COLO829 (cell line): ENCODE measurements at regions not wholly inside any gene's neighbourhood (a gene's known extent, or its start where the extent isn't known, plus 50 kb on each side); places are given as distances from the start of the nearest gene placed in this dataset.

Experiments
- DNase-seq: peaks from one replicate; pipeline ENCODE4 v3.0.0; 2012; ENCODE audit warnings: low spot score

DNA sequence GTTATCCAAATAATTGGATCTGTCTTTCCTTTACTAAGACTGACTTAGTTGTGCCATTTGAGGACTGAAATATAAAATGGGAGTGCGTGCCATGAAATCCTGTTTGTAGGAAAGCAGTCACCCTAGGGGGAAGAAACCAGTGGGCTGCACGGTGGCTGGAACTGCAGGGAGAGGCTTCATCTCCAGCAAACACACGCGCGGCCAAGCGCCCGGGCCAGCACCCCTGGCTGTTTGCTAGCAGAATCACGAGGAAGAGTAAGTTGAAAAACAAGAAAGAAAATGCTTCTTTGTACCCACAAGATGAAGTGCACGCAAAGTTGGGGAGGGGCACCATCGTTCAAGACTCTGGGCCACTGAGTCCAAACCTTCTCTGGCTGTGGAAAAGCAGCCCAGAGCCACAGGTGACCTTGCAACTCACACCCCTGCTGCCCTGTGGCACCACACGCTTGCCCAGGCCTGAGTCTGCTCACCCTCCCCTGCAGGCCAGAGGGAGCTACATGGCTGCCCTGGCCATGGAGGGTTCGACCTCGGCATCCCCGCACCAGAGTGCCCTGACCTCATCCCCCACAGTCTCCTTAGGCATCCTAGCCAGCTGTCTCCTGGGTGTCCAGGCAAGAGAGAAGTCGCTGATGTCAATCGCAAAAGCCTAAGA lies 55.2 kb downstream of the IRX2 start:
- DNase-seq, result no peak

DNA sequence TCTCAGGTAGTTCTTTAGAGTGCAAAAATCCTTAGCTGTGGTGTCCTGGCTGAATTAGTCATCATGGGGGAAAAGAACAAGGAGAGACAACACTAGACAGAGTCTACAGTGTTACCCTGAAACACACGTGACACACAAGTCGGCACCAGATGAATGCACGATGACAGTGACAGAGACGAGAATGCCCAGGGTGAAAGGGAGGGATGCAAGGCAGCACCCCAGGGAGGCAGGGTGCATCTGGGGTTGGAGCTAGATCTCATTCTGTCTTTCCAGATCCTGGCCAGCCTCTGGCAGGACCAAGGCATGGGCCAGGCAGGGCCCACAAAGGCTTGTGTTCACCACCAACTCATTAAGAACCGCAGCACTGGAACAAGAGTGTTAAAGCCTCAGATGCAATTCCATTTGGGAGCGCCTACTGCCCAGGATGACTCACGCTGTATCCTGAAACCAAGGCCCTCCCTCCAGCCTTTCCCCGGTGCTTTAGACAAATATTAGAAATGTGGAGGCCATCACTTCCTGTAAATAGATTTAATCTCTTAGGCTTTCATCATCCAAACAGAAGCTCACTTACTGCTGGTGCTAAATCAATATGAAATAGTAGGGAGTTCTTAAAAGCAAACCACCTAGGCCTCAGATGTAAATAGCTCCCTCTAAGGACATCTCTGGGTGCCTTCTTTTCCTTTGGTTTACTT lies 56.1 kb downstream of the IRX2 start:
- DNase-seq, result no peak

DNA sequence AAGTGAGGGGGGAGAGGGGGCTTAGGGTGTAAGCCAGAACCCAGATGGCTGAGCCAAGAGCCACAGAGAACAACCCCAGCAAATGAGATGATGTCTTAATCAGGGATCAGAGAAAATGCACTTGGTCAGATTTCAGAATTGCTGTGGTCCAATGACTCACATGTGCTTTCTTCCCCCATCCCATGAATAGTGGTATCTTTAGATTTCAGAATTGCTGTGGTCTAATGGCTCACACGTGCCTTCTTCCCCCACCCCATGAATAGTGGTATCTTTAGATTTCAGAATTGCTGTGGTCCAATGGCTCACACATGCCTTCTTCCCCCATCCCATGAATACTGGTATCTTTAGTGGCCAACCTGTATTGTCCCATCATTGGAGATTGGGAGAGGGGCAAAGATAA lies 59.9 kb downstream of the IRX2 start:
- DNase-seq, result no peak

DNA sequence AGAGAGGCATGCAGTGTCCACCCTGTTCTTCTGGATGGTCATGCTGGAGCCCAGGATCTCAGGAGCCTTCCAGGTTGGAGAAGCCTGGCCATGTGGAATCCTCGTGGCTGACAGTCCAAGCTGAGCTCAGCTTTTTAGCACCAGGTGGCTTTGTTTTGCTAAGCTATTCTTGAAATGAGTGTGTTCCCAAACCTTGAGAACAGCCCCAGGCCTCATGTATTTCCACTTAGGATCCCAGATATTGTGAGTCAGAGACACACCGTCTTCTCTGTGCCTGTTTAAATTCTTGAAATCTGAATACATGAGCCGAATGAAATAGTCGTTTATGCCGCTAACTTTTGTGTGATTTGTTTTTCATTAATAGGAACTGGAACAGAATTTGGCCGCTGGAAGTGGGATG lies 61.2 kb downstream of the IRX2 start:
- no peak for DNase-seq

DNA sequence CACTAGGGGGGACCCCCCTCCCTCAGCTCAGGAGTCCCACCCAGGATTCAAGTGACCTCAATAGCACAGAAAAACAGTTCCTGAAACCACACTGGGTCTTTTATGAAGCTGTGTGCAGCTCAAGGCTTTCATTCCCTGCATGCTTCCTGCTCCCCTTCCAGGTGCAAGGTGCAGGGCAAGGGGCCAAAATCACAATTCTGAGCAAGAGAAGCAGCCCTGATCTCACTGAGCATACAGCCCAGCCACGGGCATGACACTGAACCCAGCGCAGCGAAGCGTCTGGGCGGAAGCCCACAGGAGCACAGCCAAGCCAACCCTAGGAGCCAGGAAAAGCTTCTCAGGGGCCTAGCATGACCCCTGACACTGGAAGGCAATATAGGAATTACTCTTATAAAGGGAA lies 62.9 kb downstream of the IRX2 start:
- no peak for DNase-seq

DNA sequence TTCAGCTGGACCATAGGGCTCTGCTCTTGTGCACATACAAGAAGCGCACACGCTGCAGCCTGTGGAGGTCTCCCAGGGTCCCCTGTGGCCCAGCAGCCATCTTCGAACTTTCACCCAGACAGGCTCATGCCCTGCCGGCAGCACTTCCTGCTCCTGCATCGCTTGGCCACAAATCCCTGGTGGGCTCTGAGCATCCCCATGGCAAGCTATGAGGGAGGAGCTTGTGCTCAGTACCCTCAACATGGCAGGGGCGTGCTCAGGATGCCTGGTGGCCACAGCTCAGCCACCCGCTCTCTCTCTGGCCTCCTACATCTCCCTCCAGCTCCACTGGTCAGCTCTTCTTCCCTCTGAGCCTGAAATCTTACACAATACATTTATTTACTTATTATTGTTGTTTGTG lies 63.7 kb downstream of the IRX2 start:
- DNase-seq, result no peak

DNA sequence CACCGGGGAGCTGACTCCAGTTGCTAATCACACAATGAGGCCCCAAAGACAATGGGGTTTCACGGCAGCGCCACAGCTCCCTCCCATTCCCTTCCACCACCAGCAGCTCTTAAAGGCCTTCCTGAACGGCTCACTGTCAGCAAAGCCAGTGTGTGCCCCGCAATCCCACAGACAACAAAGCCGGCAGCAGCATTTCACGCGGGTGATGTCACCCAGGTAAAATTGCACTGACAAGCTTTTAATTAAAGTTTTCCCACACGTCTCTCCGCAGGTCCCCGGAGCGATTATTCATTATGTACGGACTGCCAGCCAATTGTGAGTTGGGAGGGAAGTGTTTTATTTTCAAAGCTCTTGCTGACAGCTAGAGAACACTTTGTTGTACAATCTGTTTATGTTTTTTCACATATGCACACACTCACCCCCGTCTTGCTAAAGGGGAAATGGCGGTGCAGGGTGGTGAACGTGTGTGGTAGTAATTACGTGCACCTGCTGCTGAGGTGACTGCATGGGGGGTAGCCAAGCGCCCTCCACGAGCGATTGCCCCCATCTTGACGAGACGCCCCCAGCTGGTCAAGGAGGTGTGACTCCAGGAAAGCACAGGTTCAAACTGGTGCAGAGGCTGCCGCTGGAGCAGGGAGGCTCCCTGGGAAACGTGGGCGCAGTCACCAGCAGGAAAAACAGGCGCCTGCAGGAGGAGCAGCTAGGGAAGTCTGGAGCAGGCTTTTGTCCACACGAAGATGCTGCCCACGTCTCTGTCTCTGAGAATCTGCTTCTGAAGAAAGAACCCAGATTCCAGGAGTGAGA lies 65.0 kb downstream of the IRX2 start:
- DNase-seq, result no peak

DNA sequence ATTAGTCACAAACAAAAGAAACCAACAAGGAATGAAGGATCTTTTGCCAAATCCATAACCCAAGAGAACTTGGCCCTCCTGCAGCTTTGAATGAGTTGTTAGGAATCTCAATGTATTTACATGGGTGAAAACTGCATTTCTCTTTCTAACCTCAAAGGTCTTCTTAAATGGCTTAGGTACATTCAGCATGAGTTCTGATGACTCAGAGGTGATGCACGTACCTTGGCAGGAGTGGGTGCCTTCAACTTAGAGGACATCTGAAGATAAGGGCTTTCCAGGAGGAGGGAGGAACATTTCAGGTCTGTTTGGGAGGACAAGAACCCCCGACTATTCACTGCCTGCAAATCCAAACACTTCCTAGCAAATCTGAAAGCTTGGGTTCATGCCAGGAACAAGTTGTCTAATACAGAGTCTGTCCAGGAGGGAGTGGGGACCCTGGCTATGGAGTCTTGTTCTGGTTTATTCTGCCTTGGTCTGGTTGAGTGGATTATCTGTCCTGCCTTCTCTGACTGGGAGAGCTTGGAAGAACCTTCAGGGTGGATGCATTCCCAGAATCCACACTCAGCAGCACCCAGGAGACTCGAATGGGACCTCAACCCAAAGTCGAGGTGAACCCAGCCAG lies 65.7 kb downstream of the IRX2 start:
- no peak for DNase-seq

DNA sequence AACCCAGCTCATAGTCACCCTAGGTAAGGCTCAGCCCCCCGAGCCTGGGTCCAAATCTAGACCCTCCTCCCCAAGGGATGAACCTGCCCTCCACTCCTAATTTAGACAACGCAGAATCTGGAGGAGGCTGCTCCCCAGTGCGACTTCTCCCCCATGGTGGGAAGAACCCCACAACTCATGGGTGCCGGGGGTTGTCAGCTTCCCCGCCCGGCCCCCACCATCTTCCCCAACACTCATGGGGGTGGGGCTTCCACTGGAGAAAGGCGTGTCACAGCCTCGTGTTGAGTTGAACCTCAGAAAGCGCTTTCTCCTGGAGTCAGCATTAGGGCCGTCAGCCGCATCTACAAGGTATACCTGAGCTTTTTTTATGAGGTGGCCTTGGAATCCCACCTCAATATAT lies 66.9 kb downstream of the IRX2 start:
- no peak for DNase-seq

DNA sequence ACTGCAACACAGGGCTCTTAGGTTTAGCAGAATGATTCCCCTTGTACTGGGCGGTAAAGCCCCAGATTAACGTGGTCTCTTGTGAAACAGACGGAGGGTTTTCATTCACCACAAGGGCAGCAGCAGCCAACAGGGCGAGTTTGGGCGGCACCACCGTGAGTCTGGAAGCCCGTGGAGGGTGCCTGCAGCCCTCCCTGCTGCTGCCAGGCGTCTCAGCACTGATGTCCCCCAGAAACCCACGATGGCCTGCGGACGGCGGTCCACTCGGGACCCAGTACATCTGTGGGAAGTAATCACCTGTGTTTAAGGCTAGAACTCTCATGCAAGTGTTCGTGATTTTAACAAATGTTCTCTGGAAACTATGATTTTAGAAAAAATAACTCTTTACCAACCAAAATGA lies 67.8 kb downstream of the IRX2 start:
- DNase-seq, result no peak

DNA sequence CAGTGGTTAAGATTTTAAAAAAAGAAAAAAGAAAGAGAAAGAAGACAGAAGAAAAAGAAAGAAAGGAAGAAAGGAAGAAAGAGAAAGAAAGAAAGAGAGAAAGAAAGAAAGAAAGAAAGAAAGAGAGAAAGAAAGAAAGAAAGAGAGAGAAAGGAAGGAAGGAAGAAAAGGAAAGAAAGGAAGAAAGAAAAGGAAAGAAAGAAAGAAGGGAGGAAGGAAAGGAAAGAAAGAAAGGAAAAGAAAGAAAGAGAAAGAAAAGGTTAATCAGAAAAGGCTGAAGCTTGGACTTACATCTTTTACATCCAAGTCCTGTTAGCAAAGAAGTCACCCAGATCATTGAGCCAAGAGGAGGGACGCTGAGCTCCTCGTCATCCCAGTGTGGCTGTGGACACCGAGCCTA lies 70.0 kb downstream of the IRX2 start:
- DNase-seq, result no peak

DNA sequence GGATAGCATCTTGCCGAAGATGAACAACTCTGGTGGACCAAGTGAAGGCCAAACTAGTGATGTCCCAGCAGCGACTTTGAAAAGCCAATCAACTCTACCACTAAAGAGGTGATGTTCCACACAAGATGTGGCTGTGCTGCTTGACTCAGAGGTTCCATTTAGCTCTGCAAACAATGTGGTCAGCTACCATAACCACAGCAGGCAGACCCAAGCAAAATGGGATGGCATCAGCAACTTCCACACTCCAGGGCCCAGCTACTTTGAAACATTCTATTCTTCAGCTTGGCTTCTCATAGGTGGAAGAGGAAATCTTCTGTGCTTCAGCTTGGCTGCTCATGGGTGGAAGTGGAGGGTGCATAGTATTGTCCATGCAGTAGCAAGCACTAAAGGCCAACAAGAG lies 70.5 kb downstream of the IRX2 start:
- DNase-seq, result no peak

DNA sequence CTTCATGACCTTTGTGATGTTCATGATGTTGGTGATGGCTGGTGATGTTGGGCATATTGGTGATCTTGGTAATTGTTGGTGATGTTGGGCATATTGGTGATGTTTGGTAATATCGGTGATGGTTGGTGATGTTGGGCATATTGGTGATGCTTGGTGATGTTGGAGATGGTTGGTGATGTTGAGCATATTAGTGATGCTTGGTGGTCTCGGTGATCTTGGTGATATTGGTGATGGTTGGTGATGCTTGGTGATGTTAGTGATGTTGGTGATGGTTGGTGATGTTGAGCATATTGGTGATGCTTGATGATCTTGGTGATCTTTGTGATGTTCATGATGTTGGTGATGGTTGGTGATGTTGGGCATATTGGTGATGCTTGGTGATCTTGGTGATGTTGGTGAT lies 73.8 kb downstream of the IRX2 start:
- DNase-seq, result no peak

DNA sequence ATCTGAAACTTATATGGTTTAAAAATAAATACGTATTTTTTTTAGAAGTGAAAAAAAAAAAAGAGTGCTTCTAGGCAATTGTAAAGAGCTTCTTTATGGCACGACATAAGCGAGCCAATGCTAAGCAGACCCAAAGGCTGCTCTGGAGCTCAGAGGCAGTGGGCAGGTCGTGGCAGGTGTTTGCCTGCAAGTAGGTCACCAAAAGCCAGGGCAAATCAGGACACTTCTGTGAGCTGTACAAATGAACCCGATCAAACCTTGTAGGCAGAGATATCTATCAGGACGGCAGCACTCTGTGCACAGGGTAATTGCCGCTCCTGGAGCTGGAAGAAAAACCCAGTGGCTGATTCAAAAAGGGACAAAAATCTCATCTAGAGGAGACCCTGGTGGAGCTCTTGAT lies 75.9 kb downstream of the IRX2 start:
- no peak for DNase-seq

DNA sequence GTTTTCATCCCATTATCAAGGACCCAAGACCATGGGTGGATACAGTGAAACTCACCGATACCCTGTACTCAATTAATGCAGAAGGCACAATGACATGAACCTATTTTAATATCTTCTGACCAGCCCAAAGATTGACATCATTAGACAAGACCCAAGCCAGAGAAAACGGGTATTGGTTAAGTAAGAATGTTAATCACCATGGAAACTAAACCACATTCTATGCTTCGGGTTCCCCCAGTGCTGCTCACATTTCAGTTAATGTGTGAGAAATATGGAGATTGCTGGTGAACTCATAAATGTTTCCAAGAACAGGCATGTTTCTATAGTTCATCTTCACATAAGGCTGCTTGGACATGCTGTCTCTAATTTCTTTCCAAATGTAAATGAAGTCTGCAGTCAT lies 77.0 kb downstream of the IRX2 start:
- DNase-seq, result no peak

DNA sequence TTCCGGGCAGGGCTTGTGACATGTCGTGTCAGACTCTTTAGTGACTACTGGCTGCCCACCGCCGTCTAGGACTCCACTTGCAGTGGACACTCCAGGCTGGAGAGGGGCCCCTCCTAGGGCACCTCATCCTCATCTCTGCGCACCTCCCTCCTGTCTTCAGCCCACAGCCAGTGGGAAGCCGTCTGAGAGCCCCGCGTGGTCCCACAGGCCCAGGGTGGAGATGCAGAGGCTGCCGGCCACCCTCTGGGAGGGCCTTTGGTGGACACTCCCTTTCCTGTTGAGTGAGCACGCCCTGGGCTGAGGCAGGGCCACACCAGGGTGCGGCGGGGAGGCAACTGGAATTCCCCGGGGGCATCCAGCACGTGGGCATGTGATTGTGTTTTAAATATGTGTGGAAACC lies 80.5 kb downstream of the IRX2 start:
- no peak for DNase-seq

DNA sequence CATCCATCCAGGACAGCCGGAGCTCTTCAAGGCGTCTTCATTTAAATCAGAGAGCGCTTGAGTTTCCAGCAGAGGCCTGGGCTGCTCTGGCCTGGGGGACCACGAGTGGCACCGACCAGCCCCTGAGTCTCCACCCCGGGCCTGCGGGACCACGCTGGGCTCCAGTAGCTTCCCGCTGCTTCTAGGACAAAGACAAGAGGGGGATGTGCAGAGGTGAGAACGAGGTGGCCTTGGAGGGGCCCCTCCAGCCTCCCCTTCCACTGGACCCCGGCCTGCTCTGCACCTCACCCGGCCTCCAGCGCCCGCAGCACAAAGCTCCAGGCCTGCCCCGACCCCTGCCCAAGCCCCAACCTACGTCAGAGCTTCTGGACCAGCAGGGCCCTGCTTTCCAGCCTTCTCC lies 81.6 kb downstream of the IRX2 start:
- DNase-seq, result no peak

DNA sequence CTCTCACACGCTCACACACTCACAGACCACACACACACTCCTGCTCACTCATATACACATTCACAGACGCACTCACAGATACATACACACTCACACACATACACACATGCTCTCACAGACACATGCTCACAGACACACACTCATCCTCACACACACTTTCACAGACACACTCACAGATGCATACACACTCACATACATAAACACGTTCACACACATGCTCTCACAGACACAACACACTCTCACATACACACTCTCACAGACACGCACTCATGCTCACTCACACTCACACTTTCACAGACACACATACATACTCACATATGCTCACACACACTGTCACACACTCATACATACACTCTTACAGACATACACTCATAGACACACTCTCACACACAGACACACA lies 82.2 kb downstream of the IRX2 start:
- DNase-seq, result no peak

DNA sequence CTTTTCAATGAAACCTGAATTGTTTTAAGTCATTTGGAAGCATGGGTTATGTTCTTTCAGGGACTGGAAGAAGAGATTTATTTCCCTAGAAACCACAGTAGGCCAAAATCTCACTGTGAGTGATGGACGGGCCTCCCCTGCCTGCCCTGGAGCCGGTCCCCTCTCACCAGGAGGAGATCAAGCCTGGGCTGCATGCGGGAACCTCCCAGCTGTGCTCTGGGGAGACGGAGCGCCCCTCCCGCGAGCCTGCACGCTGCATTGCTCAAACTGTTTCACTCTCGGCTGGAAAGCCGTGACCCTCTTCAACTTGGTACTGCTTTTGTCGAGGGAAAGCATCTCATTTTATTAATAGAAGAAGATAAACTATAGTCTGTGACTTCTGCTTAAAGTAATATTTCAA lies 85.4 kb downstream of the IRX2 start:
- DNase-seq, result no peak

DNA sequence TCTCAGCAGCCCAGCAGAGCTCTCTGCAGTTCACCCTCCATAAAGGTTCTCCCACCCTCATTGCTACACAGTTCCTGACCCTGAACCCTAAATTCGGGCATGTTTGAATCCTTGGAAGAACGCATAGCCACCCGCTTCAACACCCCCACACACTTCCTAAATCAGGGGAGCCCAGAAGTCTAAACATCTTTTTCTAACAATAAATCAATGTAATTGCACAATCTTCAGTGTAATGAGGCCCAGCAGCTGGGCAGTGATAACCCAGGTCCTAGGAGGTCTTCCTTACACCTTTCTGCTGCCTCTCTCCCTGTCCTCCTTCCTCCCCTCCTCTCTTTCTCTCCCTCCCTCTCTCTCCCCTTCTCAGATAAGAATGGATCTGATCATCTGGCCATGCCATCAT lies 88.0 kb downstream of the IRX2 start:
- no peak for DNase-seq

DNA sequence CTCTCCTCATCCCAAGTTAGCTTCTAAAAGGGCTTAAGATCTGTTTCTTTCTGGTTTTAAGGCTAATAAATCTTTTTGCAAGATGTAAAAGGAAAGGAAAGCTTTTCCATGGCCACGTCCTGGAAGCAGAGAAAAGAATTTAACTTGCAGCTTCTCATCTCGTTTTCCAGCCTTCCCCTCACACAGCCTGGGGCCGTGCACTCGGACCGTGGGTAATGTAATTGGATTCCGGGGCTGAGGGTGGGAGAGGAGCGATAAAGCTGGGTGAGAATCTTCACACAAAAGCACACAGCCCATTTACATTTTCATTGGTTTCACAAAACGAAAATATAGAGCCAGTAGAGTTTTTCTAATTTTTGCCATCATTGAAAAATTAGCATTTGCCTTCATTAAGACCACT lies 91.2 kb downstream of the IRX2 start:
- DNase-seq, result no peak

DNA sequence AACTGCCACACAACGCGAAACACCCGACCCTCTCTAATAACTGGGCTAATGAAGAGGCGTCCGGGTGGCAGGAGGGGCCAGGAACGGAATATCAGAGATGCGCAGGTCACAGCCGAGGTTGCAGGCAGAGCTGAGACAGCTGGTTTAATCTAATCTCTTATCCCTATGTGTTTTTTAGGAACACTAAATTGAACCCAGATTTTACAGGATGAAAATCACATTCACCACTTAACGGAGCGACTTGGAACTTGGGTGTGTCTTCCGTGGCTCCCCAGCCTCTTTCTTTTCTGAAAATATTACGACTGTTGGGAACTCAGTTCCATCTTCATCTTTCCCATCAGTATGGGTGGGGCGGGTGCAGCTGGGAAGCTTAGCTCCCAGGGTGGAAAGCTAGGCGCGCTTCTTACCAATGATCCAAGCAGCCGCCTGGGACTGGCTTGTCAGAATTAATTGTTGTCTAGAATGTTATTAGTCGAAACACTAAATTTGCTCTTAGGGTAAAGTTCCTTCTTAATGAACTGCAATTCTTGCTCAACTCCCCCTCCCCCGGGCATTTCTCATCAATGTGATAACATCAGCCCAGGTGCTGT lies 92.5 kb downstream of the IRX2 start:
- no peak for DNase-seq

DNA sequence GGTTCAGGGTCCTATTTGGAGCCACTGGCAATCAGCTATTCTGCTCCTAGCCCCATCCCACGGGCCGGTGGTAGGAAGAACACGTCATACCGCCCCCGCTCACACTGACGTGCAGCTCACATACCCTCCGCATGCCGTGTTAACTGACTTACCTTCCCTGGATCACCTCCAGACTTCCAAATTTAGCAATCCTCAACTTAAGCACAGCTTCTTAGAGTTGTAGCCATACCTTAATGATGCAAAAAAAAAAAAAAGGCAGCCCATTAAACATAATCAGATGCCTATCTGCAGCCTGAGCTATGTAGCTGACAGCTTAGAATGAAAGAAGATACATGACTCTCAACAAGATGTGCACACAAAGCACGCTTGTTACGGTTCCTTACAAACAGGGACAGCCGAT lies 93.0 kb downstream of the IRX2 start:
- no peak for DNase-seq
